ENCODE measurements at regions not wholly inside any gene's neighbourhood (a gene's known extent, or its start where the extent isn't known, plus 50 kb on each side); places are given as distances from the start of the nearest gene placed in this dataset.
"Not testable (repeated sequence)": the region's sequence is repeated elsewhere in the genome, so short reads cannot be mapped to it uniquely, and the experiment has no call there.

DNA sequence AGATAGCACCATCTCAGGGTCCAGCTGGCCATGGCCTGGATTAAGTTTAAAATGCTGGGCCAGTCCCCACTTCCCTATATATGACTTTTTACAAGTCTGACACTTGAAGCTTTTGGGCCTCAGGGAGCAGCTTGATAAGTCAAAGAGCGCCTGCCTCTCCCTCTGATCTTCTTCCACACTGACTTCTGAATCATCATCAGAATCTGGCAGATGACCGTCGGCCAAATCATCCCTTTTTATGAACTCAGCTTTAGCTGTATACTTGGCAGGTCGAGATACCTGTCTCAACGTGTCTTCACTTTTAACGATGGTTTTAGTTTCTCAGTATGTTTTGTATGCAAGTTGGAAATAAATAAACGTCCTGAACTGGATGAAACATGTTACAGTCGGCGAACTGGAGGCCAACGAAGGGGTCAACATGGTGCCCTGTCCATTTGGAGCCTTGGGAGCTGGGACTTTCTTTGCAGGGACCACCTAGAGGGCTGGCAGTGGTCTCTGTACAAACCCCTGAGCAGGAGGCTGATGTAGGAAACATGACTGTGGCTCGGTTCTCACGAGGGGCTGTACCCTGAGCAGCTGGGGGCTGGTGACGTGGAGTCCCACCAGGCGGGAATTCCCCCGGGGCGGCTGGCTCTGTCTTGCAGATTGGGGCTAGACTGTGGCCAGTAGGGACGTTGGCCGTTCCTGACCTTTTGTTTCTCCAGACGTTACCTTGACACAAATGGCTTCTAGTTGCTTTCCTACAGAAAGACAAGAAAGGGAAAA is 153.8 kb upstream of the PRKX start:
- DNase-seq (ENCODE audit: extremely low spot score); H3K27ac ChIP-seq (replicated peaks in 1 of 4); H3K4me1 ChIP-seq; H3K4me3 ChIP-seq; intact Hi-C loops (cut with DNase I); H3K36me3 ChIP-seq; H3K27me3 ChIP-seq; H3K9me3 ChIP-seq: not testable (repeated sequence)
- no CpG with 5 or more reads among the region's 19 CpGs for WGBS

DNA sequence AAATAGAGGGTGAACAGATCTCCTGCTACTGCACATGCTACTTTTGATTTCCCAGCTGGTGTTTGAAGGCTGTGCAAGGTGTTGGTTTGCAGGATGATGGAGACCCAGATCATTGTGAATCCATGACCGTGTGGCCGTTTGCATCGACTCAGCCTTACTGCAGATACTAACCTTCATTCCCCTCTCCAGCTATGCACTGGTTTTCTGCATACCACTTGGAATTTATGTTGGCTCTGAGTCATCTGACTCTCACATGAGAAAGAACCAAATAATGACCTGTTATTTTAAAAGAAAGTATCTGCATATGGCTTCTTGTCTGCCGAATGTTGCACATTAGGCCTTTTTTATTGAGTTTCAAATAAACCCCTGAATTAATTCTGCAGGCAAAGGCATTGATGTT is 144.9 kb upstream of the PRKX start:
- no CpG with 5 or more reads among the region's 4 CpGs for WGBS
- H3K36me3 ChIP-seq; intact Hi-C loops (cut with DNase I): not testable (repeated sequence)

DNA sequence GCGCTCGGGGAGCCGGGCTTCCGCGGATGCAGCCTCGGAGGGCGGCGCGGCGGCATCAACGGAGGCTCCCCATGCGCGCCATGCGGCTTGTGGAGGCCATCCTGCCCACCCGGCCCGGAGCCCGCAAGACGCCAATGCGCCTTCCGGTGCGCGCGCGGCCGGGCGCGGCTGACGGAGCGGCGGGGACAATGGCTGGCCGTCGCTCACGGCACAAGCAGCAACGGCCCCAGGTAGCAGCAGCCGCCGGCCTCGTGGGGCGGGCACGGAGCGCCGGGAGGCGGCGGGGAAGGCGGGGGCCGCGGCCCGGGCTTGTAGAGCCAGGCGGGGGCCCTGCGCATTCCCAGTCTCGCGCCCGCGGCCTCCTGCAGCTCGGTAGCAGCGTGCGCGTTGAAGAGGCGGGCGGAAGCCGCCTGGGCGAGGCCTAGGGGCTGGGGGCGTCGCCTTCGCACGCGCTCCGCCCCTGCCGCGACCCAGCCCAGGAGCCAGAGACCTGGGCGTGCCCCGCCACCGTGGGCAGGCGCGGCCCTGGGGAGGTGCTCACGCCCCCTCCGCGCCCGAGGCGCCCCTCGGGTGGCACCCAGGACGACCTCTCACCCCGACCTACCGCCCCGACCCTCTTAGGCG is 130.2 kb upstream of the PRKX start:
- WGBS: no CpG with 5 or more reads among the region's 85 CpGs
- DNase-seq (ENCODE audit: extremely low spot score); H3K4me1 ChIP-seq; intact Hi-C loops (cut with DNase I); H3K9me3 ChIP-seq; H3K36me3 ChIP-seq; H3K27me3 ChIP-seq: not testable (repeated sequence)
- H3K27ac ChIP-seq (replicated peaks in 1 of 4): peak overlapping the region in 1 of 4 donors; percentile 44
- peak overlapping the region in 3 of 4 donors; percentile 30 to 47 (median 43) for H3K4me3 ChIP-seq

More for the DNA sequence above, 144.9 kb upstream of the PRKX start:
- H3K27ac ChIP-seq (replicated peaks in 1 of 4); H3K27me3 ChIP-seq; H3K4me3 ChIP-seq; H3K4me1 ChIP-seq; DNase-seq (ENCODE audit: extremely low spot score); H3K9me3 ChIP-seq: not testable (repeated sequence)

DNA sequence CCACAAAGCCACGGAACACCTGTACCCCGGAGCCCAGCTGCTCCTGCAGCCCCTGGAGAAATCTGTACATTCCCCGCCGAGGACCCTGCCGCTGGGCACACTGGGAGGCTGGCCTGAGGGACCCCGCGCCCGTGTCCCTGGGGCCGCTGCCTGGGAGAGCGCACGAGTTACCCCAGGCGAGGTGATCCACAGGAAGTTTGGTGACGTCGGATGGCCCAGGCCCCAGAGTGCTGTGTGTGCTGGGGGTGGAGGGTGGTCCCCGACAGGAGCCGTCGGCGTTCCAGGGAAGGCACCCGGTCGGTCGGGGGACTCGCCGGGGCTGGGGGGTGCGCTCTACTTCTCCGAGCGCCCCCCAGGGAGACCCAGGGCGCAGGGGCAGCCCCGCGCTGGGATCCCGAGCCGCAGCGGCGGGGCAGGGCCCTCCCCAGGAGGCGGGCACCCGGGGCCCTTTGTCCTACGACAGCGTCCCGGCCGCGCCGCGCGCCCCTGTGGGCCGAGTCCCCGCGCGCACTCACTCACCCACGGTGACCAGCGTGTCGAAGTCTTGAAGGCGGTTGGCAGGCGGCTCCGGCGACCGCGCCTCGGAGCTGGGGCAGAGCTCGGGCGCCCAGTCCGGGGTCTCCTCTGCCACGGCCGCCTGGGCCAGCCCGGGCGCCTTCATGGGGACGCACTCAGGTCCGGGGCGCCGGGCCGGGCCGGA is 129.5 kb upstream of the PRKX start:
- H3K36me3 ChIP-seq; DNase-seq (ENCODE audit: extremely low spot score); H3K27me3 ChIP-seq; H3K9me3 ChIP-seq; intact Hi-C loops (cut with DNase I); H3K4me1 ChIP-seq: not testable (repeated sequence)
- H3K4me3 ChIP-seq: peak overlapping the region in 3 of 4 donors; percentile 30 to 47 (median 43)
- no CpG with 5 or more reads among the region's 70 CpGs for whole genome bisulfite sequencing
- H3K27ac ChIP-seq (replicated peaks in 1 of 4): peak overlapping the region in 1 of 4 donors; percentile 44

DNA sequence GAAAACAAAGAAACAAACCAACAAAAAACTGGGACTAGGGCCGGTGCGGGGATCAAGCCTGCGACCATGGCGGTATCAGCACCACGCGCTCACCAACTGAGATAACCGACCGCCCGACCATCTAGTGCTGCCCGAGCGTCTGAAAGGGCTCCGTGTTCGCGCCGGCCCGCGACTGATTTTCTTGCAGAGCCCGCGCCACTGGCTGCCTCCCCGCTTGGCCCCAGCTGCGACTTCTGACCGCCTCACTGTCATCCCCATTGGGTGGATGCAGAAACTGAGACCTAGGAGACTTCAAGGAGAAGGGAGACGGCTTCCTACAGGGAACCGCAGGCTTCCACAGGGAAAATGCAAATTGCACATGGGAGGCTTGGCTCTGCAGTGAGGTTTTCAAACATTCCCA is 125.3 kb upstream of the PRKX start:
- H3K36me3 ChIP-seq; intact Hi-C loops (cut with DNase I); DNase-seq (ENCODE audit: extremely low spot score); H3K27me3 ChIP-seq; H3K9me3 ChIP-seq; H3K4me1 ChIP-seq; H3K27ac ChIP-seq (replicated peaks in 1 of 4); H3K4me3 ChIP-seq: not testable (repeated sequence)
- WGBS: no CpG with 5 or more reads among the region's 24 CpGs

DNA sequence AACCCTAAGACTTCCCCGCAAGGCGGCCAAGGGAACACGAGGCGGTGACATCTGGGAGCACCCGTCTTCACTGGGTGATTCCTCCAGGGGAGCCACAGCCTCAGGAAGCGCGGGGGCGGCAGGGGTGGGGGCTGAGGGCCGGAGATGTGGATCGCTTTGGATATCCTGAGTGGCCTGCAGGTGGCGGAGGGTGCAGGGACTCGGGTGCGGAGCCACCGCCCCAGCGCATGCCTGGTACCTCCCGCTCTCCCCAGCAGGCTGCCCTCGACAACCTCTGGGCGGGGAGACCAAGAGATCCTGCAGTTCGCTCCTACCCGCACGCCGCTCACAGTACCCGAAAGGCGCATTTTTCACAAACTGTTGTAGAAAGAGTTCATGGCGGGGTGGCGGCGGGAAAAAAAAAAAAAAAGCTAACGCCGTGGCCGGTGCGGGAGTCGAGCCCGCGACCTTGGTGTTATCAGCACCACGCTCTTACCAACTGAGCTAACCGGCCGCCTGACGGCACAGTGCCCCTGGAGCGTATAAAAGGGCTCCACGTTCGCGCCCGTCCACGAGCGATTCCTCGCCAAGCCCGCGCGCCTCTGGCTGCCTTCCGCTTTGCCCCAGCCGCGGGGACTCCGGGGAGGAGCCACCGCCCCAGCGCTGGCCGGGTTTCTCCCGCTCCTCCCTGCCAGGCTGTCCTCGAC is 124.7 kb upstream of the PRKX start:
- intact Hi-C loops (cut with DNase I); H3K4me3 ChIP-seq; H3K27me3 ChIP-seq; H3K27ac ChIP-seq (replicated peaks in 1 of 4); H3K36me3 ChIP-seq; H3K9me3 ChIP-seq; DNase-seq (ENCODE audit: extremely low spot score); H3K4me1 ChIP-seq: not testable (repeated sequence)
- 97% methylated on average over 22 of the region's 58 CpGs for WGBS

DNA sequence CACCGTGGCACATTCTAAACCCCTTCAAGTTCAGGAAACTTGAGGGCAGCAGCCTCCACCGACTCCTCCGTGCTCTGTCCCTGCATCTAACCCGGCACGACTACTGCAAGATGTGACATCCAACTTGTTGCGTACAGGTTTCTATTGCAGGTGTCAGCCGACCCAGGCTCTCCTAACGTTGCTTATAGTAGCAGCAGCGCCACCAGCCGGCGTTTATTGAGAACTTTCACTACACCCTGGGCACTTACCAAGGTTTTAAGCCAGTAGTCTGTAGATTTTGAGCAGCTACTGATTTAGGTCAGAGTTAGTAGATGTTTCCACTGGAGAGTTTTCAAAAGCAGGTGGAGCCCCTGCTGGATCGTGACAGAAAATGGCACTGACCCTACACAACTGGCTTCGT is 123.8 kb upstream of the PRKX start:
- not testable (repeated sequence) for DNase-seq (ENCODE audit: extremely low spot score); H3K4me1 ChIP-seq
- no CpG with 5 or more reads among the region's 13 CpGs for WGBS

DNA sequence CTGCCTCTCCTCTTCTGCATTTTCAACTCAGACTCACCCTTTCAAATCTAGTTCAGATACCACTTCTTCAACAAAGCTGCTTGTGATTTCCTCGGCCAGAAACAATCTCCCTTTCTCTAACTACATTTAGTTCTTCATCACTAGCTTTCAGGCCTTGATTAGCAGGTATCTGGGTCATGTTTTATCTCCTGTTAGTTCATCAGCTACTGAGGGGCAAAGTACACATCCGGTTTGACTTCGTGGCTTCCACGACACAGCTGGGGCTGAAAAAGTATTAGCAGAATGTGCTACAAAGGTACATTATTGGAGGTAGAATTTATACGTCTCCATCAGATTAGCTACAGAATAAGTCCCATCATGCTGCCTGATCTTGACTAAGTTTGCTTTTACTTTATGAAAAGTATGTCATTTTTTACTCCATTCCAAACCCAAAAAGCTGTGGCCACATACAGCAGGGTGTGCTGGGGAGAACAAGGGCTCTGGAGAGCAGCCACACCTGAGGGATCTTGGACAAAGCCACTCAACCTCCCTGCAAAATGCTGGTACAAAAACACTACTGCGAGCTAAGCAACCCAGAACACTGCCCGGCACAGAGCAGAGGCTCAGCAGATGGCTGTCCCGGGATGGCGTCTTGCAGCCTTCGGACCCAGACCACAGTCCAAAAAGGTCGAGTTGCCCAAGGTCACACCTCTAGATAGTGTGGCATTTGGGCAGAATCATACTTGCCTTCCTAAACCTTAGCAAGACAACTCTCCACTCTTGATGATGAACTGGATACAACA is 120.5 kb upstream of the PRKX start:
- WGBS: no CpG with 5 or more reads among the region's 11 CpGs
- DNase-seq (ENCODE audit: extremely low spot score); intact Hi-C loops (cut with DNase I); H3K27me3 ChIP-seq; H3K36me3 ChIP-seq; H3K4me1 ChIP-seq; H3K27ac ChIP-seq (replicated peaks in 1 of 4); H3K9me3 ChIP-seq; H3K4me3 ChIP-seq: not testable (repeated sequence)

More for the DNA sequence above, 123.8 kb upstream of the PRKX start:
- H3K36me3 ChIP-seq; intact Hi-C loops (cut with DNase I); H3K27ac ChIP-seq (replicated peaks in 1 of 4); H3K27me3 ChIP-seq; H3K9me3 ChIP-seq; H3K4me3 ChIP-seq: not testable (repeated sequence)

DNA sequence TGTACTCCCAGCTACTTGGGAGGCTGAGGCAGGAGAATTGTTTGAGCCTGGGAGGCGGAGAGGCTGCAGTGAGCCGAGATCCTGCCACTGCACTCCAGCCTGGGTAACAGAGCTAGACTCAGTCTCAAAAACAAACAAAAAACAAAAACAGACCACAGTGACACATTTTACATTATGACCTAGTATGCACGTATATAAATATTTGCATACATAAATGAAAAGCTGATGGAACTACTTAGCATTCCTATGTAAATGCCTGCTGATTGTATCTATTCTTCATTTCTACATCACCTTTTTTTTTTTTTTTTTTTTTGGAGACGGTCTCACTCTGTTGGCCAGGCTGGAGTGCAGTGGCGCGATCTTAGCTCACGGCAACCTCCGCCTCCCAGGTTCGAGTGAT is 116.6 kb upstream of the PRKX start:
- H3K27me3 ChIP-seq; intact Hi-C loops (cut with DNase I); DNase-seq (ENCODE audit: extremely low spot score); H3K9me3 ChIP-seq; H3K4me3 ChIP-seq; H3K4me1 ChIP-seq; H3K27ac ChIP-seq (replicated peaks in 1 of 4); H3K36me3 ChIP-seq: not testable (repeated sequence)
- no CpG with 5 or more reads among the region's 9 CpGs for WGBS

DNA sequence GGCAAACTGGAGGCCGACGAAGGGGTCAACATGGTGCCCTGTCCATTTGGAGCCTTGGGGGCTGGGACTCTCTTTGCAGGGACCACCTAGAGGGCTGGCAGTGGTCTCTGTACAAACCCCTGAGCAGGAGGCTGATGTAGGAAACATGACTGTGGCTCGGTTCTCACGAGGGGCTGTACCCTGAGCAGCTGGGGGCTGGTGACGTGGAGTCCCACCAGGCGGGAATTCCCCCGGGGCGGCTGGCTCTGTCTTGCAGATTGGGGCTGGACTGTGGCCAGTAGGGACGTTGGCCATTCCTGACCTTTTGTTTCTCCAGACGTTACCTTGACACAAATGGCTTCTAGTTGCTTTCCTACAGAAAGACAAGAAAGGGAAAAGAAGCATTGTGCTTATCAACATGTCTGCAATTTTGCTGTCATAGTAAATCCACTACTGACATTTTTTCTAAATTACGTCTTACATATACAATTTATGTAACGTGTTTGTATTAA is 115.6 kb upstream of the PRKX start:
- H3K9me3 ChIP-seq; H3K36me3 ChIP-seq; H3K27me3 ChIP-seq; intact Hi-C loops (cut with DNase I); H3K27ac ChIP-seq (replicated peaks in 1 of 4); H3K4me1 ChIP-seq; H3K4me3 ChIP-seq; DNase-seq (ENCODE audit: extremely low spot score): not testable (repeated sequence)
- 97% methylated on average over 4 of the region's 12 CpGs for WGBS

DNA sequence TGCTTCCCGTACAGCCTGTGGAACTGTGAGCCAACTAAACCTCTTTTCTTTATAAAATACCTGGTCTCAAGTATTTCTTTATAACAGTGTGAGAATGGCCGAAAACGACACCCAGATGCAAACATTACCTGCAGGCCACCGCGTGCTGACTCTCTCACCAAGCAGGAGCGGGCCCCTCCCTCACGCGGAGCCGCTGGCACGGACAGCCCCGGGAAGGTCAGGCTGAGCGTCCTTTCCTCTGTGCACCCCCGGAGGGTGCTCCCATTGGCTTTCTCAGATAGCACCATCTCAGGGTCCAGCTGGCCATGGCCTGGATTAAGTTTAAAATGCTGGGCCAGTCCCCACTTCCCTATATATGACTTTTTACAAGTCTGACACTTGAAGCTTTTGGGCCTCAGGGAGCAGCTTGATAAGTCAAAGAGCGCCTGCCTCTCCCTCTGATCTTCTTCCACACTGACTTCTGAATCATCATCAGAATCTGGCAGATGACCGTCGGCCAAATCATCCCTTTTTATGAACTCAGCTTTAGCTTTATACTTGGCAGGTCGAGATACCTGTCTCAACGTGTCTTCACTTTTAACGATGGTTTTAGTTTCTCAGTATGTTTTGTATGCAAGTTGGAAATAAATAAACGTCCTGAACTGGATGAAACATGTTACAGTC is 115.1 kb upstream of the PRKX start:
- 90% methylated on average over 6 of the region's 20 CpGs for WGBS
- intact Hi-C loops (cut with DNase I); H3K9me3 ChIP-seq; DNase-seq (ENCODE audit: extremely low spot score); H3K27me3 ChIP-seq; H3K36me3 ChIP-seq; H3K27ac ChIP-seq (replicated peaks in 1 of 4); H3K4me1 ChIP-seq; H3K4me3 ChIP-seq: not testable (repeated sequence)
